Hepatocyte (in vitro differentiated cells): ENCODE measurements at regions not wholly inside any gene's neighbourhood (a gene's known extent, or its start where the extent isn't known, plus 50 kb on each side); places are given as distances from the start of the nearest gene placed in this dataset.
A peak's percentile ranks its signal among the peaks of the same experiment; 100 is the strongest.

Experiments
- DNase-seq: peaks from one replicate; pipeline ENCODE4 v3.0.0-alpha.2; 2016; ENCODE audit warnings: low spot score
- H2AFZ ChIP-seq: fragments of 200-600 bp; sonication (generic); 2 replicates; pipeline ENCODE4 v1.6.0; 2016; ENCODE audit warnings: antibody characterized with exemption, mild to moderate bottlenecking
- H3K27ac ChIP-seq: fragments of 200-600 bp; sonication (generic); 2 replicates; pipeline ENCODE4 v1.5.1; 2016; ENCODE audit warnings: mild to moderate bottlenecking
- H3K27me3 ChIP-seq: fragments of 200-600 bp; sonication (generic); 2 replicates; pipeline ENCODE4 v1.6.1; 2016
- H3K36me3 ChIP-seq: fragments of 200-600 bp; sonication (generic); replicated peaks from 2 replicates; pipeline ENCODE4 v1.5.1; 2016; ENCODE audit warnings: low read depth; ENCODE audit not compliant: insufficient read depth
- H3K4me1 ChIP-seq: fragments of 200-600 bp; sonication (generic); 2 replicates; pipeline ENCODE4 v1.5.1; 2016; ENCODE audit warnings: mild to moderate bottlenecking, moderate library complexity; ENCODE audit not compliant: insufficient read depth
- H3K4me2 ChIP-seq: fragments of 200-600 bp; sonication (generic); 2 replicates; pipeline ENCODE4 v1.6.0; 2016
- H3K4me3 ChIP-seq: fragments of 200-600 bp; sonication (generic); 2 replicates; pipeline ENCODE4 v1.5.1; 2016; ENCODE audit warnings: mild to moderate bottlenecking
- H3K79me2 ChIP-seq: fragments of 200-600 bp; sonication (generic); 2 replicates; pipeline ENCODE4 v1.6.0; 2017; ENCODE audit warnings: mild to moderate bottlenecking
- H3K9me2 ChIP-seq: fragments of 200-600 bp; sonication (generic); replicated peaks from 2 replicates; pipeline ENCODE4 v1.6.0; 2017; ENCODE audit warnings: mild to moderate bottlenecking; ENCODE audit not compliant: insufficient read depth
- H3K9me3 ChIP-seq: fragments of 200-600 bp; sonication (generic); 2 replicates; pipeline ENCODE4 v1.5.1; 2016; ENCODE audit warnings: low read depth, mild to moderate bottlenecking
- H4K20me1 ChIP-seq: fragments of 200-600 bp; sonication (generic); 2 replicates; pipeline ENCODE4 v1.6.0; 2016; ENCODE audit warnings: mild to moderate bottlenecking; ENCODE audit not compliant: insufficient read depth, poor library complexity, severe bottlenecking
- CTCF ChIP-seq: fragments of 200-600 bp; sonication (generic); IDR thresholded peaks from 2 replicates; pipeline ENCODE4 v1.5.1; 2016; ENCODE audit warnings: antibody characterized with exemption, mild to moderate bottlenecking; ENCODE audit not compliant: poor library complexity
- EZH2 ChIP-seq: fragments of 200-600 bp; sonication (generic); IDR thresholded peaks from 2 replicates; pipeline ENCODE4 v1.6.1; 2016; ENCODE audit warnings: antibody characterized with exemption, mild to moderate bottlenecking, borderline replicate concordance
- EZH2phosphoT487 ChIP-seq: fragments of 200-600 bp; sonication (generic); IDR thresholded peaks from one replicate; pipeline ENCODE4 v1.6.1; 2018; ENCODE audit warnings: antibody characterized with exemption, mild to moderate bottlenecking, low read depth, moderate library complexity; ENCODE audit not compliant: unreplicated experiment, severe bottlenecking
- WGBS: methylation state at CpG from one replicate; pipeline ENCODE4 v1.1.6; 2016; ENCODE audit warnings: low lambda C conversion rate; ENCODE audit errors: missing lambda C conversion rate; 5-methylcytosine and 5-hydroxymethylcytosine counted together

- no peaks in the 10 kb centered on the region for H3K27me3 ChIP-seq
- TF ChIP-seq CTCF (no peak), EZH2phosphoT487 (no peak), EZH2 (no peak)
- H3K36me3 ChIP-seq, result no peaks in the 10 kb centered on the region
- peak overlapping the region; percentile 71 for H3K27ac ChIP-seq
- no peak overlapping the region for H2AFZ ChIP-seq
- no peaks in the 10 kb centered on the region for H3K79me2 ChIP-seq
- no peaks in the 10 kb centered on the region for H3K9me3 ChIP-seq
- H4K20me1 ChIP-seq, result no peaks in the 10 kb centered on the region
- no peak for DNase-seq
- H3K4me3 ChIP-seq, result no peak overlapping the region
- no peaks in the 10 kb centered on the region for H3K9me2 ChIP-seq
- 93% methylated on average over 2 of the region's 2 CpGs for WGBS
- H3K4me1 ChIP-seq, result peaks cover 16% of the 10 kb centered on the region
- H3K4me2 ChIP-seq, result no peak overlapping the region
Measured at GRCh38 chr1:209416716-209417115, 166.8 kb upstream of the CAMK1G start.

- Histone ChIP-seq H4K20me1 (no peaks in the 10 kb centered on the region), H3K4me2 (no peak overlapping the region), H2AFZ (no peak overlapping the region), H3K27me3 (no peaks in the 10 kb centered on the region), H3K27ac (no peak overlapping the region), H3K79me2 (no peaks in the 10 kb centered on the region), H3K9me3 (no peaks in the 10 kb centered on the region), H3K36me3 (no peaks in the 10 kb centered on the region), H3K4me1 (peaks cover 16% of the 10 kb centered on the region), H3K4me3 (no peak overlapping the region), H3K9me2 (no peaks in the 10 kb centered on the region)
- DNase-seq, result no peak
- 97% methylated on average over 3 of the region's 3 CpGs for WGBS
- TF ChIP-seq EZH2phosphoT487, result no peak
- TF ChIP-seq EZH2, result no peak
Measured at GRCh38 chr1:209417761-209418160, 165.8 kb upstream of the CAMK1G start.

GRCh38 chr1:209420276-209420675, 163.2 kb upstream of the CAMK1G start:
- H2AFZ ChIP-seq, result no peak overlapping the region
- H4K20me1 ChIP-seq, result no peaks in the 10 kb centered on the region
- no peaks in the 10 kb centered on the region for H3K27me3 ChIP-seq
- H3K4me2 ChIP-seq, result no peak overlapping the region
- no peak for DNase-seq
- no peaks in the 10 kb centered on the region for H3K36me3 ChIP-seq
- 84% methylated on average over 4 of the region's 4 CpGs for WGBS
- H3K9me2 ChIP-seq, result no peaks in the 10 kb centered on the region
- no peak overlapping the region for H3K4me3 ChIP-seq
- TF ChIP-seq CTCF, result no peak
- no peak for TF ChIP-seq EZH2
- no peak for TF ChIP-seq EZH2phosphoT487
- peaks cover 16% of the 10 kb centered on the region for H3K4me1 ChIP-seq
- no peak overlapping the region for H3K27ac ChIP-seq
- no peaks in the 10 kb centered on the region for H3K79me2 ChIP-seq
- no peaks in the 10 kb centered on the region for H3K9me3 ChIP-seq

- no peaks in the 10 kb centered on the region for H3K9me3 ChIP-seq
- H3K4me2 ChIP-seq, result no peak overlapping the region
- no peaks in the 10 kb centered on the region for H3K36me3 ChIP-seq
- 84% methylated on average over 4 of the region's 4 CpGs for WGBS
- H3K4me3 ChIP-seq, result no peak overlapping the region
- no peaks in the 10 kb centered on the region for H3K27me3 ChIP-seq
- no peaks in the 10 kb centered on the region for H4K20me1 ChIP-seq
- TF ChIP-seq EZH2phosphoT487, result no peak
- TF ChIP-seq CTCF, result no peak
- TF ChIP-seq EZH2, result no peak
- no peak overlapping the region for H2AFZ ChIP-seq
- peaks cover 11% of the 10 kb centered on the region for H3K4me1 ChIP-seq
- no peaks in the 10 kb centered on the region for H3K9me2 ChIP-seq
- no peak for DNase-seq
- H3K27ac ChIP-seq, result no peak overlapping the region
- no peaks in the 10 kb centered on the region for H3K79me2 ChIP-seq
Measured at GRCh38 chr1:209421186-209421585, 162.3 kb upstream of the CAMK1G start.
